Hepatic stellate cell (primary cell): ENCODE measurements at regions not wholly inside any gene's neighbourhood (a gene's known extent, or its start where the extent isn't known, plus 50 kb on each side); places are given as distances from the start of the nearest gene placed in this dataset.
A peak's percentile ranks its signal among the peaks of the same experiment; 100 is the strongest.

Experiments used
- DNase-seq: peaks from one replicate; pipeline ENCODE4 v3.0.0; 2011; ENCODE audit warnings: low spot score

DNA sequence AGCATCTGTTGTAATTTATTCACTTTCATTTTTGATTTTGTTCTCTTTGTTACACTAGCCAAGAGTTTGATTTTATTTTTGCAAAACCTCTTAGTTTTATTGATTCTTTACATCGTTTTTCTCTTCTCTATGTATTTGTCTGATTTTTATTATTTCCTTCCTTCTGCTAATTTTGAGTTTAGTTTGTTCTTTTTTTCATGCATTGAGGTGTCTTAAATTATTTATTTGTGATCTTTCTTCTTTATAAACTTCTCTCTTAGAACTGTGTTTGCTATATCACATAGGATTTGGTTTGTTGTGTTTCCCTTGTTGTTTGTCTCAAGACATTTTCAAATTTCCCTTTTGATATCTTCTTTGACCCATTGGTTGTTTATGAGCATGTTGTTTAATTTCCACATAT, 51.7 kb upstream of the NFKBIA start:
- no peak for DNase-seq

DNA sequence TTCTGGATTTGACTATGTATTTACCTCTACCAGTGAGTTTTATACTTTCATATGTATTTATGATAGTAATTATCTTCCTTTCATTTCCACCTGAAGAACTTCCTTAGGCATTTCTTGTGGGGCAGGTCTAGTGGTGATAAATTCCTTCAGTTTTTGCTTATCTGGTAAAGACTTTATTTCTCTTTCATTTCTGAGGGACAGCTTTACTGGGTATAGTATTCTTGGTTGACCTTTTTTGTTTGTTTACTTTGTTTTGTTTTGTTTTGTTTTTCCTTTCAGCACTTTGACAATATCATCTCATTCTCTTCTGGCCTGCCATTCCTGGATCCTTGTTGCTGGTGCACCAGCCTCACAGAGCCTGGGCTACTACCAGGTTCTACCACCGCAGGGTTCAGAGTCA, 53.9 kb upstream of the NFKBIA start:
- no peak for DNase-seq

DNA sequence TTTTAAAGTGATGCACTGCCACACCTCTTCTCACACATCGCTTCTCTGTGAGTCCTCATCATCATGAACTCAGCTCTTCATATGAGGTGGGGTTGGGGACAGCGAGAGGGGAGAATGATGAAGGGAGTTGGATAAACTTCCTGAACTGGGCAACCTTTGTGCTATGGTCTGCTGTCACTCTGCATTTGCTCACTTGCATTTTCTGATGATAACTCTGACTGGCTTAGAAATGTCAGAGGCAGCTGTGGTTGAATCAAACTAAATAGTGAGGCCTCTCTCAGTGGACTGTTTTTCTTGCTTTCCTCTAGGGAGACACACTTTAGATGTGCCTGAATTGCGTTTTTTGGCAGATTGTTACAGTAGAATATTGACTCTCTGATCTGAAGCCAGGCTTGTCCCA, 55.2 kb upstream of the NFKBIA start:
- DNase-seq = no peak

DNA sequence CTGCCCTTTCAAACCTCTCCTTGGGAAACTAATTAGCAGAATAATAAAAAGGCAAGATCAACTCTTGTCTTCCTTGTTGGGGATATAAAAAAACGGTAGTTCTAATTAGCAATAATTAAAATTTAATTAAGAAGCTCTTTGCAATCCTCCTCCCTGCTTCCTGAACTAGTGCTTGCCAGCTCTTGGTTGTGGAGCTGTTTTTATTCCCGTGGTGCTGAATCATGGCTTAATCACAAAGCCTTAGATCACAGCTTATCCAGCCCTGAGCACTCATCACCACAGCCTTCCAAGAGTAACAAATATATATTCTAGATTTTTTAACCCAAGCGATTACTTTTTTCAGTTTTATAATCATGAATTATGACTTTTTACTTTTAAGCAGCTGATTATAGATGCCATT, 63.2 kb upstream of the INSM2 start:
- DNase-seq = peak; percentile 5

DNA sequence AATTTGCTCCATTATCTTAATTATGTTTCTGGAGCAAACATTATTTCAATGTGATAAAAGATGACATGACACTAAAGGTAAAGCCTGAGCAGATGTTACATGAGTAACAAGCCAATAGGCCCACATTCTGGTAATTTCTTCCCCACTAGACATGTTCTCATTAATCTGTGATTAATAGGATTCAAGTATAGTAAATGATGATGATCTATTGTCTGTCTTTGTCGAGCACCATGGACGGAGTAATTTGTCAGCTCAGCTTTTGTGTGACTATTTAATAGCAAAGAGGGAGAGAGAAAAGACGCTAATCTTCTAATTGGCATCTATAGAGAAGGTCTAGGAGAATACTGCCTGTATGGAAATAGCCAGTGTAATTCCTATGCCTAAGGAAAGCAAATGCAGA, 62.2 kb upstream of the INSM2 start:
- no peak for DNase-seq

DNA sequence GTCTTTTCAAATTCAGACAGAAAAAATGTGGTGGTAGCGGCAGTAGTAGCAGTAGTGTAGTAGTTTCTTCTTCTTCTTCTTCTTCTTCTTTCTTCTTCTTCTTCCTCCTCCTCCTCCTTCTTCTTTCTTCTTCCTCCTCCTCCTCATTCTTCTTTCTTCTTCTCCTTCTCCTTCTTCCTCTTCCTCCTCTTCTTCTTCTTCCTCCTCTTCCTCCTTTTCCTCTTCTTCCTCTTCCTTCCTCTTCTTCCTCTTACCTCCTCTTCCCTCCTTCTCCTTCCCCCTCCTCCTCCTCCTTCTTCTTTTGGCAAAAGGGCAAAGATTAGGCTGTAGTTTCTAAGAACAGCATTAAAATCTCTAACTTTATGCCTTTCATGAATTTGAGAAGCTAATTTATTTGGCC, 59.6 kb upstream of the INSM2 start:
- no peak for DNase-seq

DNA sequence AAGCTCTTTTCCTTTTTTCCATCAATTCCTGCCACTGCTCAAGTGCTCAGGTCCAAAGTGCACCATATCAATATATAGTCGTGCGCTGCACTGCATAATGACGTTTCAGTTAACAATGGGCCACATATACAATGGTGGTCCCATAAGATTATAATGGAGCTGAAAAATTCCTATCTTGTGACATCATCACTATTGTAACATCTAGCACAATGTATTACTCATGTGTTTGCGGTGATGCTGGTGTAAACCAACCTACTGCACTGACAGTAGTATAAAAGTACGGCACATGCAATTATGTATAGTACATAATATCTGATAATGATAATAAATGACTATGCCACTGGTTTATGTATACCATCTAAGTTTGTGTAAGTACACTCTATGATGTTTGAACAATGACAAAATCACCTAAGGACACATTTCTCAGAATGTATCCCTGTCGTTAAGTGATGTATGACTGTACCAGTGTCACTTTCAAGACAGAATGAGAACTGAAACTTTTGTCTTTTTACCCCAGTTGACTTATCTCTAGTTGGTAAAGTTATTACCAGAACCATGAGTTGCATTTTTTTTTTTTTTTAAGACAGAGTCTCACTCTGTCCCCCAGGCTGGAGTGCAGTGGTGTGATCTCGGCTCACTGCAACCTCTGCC, 53.7 kb upstream of the INSM2 start:
- no peak for DNase-seq

DNA sequence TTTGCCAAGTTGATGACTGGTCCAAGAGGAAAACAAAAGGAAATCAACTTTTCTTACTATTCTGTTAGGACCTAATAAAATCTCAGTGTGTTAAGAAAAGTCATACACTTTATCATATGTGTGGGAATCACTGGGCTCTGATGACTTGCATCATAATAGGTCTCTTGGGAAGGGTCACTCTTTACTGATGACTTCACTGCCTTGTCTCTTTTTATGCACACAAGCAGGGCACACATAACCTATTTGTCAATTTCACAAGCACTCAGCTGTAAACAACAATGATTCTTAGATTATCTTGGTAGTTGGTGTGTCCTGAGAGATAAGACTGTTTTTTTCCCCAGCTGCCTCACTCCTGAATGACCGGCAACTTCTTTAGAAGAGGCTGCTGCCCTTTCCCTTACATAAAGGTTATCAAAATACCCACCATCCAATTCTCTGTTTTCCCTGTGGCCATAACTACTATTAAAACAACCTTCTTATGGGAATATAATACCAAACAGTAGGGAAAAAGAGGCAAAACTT, 50.9 kb upstream of the INSM2 start:
- no peak for DNase-seq
